ENCODE measurements at regions not wholly inside any gene's neighbourhood (a gene's known extent, or its start where the extent isn't known, plus 50 kb on each side); places are given as distances from the start of the nearest gene placed in this dataset.

DNA sequence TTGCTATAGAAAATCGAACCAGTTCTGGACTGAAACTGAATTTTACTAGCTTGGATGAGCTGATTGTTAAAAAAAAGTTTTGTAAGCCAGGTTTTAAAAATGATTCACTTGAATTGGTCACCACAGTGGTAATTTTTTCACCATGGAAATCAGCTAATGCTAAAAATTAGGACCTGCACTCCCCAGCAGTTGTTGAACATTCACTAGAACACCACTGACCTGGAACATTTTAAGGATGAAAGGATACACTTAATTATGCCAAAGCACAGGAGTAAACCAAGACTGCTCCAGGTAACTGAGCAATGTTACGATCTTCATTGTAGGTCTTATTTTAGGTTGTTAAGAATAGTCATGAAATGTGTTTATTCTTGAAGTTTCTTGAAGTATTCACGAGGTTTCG is 1342.6 kb upstream of the SPRY2 start:
- DNase-seq, result no peak

GRCh38 chr13:81682081-81682630 is 1341.2 kb upstream of the SPRY2 start:
- DNase-seq, result no peak

GRCh38 chr13:81677857-81678256 is 1336.9 kb upstream of the SPRY2 start:
- DNase-seq, result no peak

DNA sequence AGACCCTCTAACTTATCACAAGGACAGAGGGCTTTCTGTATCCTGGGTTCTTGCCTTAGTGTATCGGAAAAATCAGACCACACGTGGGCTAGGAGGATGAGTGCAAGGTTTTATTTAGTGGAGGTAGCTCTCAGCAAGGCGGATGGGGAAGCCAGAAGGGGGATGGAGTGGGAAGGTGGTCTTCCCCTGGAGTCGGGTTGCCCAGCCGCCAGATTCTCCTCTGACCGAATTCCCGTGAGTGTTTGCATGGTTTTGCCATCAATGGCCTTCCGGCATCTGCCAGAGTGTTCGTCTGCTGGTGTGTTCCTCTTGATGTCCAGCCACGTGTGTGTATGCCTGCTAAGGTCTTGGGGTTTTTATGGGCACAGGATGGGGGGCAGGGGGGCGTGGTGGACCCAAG is 1335.1 kb upstream of the SPRY2 start:
- no peak for DNase-seq

- no peak for DNase-seq
These were observed 1330.1 kb upstream of the SPRY2 start for GRCh38 chr13:81671064-81671463.

GRCh38 chr13:81670048-81670447 is 1329.1 kb upstream of the SPRY2 start:
- DNase-seq, result no peak

DNA sequence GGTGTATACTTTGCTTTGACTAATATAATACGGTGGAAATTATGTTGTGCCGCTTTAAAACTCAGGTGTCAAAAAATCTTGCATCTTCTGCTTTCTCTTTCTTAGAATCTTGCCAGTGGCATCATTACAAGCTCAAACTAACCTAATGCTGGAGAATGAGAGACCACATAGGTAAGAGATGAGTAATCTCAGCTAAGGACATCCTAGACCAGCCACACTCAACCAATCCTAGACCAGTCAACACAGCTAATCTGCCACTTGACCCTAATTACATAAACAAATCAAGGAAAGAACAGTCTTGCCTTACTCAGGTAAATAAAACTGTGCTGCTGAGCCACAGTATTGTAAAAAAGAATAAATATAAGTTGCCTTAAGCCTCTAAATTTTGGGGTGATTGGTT is 1323.9 kb upstream of the SPRY2 start:
- DNase-seq, result no peak

- DNase-seq, result no peak
These were observed 1319.1 kb upstream of the SPRY2 start for GRCh38 chr13:81659984-81660383.

GRCh38 chr13:81658598-81659370 is 1317.9 kb upstream of the SPRY2 start:
- DNase-seq, result no peak

GRCh38 chr13:81639984-81640582 is 1299.2 kb upstream of the SPRY2 start:
- DNase-seq, result peak in 1 of 51 donors; percentile 1

DNA sequence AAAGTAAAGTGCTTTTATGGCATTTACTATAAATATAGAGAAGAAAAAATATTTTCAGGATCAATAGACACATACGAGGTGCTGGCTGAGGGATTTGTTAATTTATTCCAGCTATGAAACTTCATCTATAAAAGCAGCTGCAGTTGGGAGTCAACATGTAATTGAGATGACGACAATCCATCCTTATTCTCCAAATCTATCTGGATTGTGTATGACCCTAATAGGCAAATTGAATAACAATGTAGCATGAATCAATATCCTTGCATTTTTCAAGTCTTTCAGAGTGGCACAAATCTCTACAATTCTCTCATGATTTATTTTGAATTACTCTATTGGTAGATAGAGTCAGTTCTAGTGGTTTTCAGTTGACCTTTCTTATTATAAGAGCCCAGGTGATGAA is 1296.5 kb upstream of the SPRY2 start:
- DNase-seq, result no peak

DNA sequence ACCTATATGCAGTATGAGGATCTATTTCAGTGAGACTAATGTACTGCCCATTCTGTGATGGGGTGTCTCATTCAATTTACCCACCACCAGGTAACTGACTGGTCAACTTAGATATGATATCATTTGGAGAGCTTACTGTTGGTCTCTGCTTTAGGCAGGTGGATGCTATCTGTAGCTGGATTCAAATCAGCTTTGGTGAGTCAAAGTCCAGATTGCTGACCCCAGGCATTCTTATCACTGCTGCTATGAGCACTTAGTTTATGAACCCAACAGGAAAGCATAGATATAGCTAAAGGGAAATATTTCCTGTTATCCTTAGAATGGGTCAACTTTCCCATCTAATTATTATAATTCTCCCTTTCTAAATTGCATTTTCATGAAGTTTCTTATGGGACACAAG is 1295.2 kb upstream of the SPRY2 start:
- no peak for DNase-seq

GRCh38 chr13:81615031-81615430 is 1274.1 kb upstream of the SPRY2 start:
- DNase-seq, result no peak

DNA sequence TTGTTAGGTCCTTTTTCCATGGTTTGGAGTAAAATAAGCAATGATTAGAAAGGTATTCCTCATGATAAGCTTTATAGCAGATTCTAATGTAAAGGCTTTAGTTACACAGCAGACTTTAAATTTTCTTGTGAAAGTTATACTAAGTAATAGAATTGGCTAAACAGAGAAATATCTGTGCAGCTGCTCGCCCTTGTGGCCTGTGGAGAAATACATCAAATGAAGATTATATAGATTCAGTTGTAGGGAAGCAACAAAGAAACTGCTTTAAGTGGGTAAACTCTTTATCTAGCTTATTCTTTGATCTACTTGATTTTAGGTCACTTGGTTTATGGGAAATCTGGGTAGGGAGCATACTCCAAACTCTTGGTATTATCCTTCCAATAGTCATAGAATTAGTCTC is 1269.7 kb upstream of the SPRY2 start:
- DNase-seq, result no peak

DNA sequence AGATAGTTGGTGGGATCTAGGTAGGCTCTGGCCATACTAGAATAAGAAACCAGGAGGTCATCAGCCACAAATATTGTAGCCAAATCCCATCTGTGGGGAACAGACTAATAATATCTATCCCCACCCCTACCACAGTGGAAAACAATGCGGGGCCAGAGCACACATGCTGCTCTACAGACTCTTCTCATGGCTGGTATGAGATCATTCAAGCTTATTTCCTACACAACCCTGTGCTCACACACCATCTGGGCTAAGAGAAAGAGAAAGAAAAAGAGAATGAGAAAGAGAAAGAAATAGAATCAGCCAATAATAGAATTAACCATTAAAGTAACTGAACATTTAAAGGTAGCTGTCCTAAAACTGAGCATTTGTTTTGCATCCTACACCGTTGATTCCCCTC is 1268.4 kb upstream of the SPRY2 start:
- no peak for DNase-seq

DNA sequence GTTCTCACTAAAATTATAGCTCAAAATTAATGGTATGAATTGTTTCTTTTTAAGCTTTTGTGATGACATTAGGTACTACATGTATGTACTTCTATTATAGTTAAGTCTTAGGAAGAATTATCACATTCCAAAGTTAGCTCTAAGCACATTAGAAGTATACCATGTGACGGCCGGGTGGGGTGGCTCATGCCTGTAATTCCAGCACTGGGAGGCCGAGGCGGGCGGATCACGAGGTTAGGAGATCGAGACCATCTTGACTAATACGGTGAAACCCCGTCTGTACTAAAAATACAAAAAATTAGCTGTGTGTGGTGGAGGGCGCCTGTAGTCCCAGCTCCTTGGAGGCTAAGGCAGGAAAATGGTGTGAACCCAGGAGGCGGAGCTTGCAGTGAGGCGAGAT is 1265.1 kb upstream of the SPRY2 start:
- DNase-seq, result no peak

DNA sequence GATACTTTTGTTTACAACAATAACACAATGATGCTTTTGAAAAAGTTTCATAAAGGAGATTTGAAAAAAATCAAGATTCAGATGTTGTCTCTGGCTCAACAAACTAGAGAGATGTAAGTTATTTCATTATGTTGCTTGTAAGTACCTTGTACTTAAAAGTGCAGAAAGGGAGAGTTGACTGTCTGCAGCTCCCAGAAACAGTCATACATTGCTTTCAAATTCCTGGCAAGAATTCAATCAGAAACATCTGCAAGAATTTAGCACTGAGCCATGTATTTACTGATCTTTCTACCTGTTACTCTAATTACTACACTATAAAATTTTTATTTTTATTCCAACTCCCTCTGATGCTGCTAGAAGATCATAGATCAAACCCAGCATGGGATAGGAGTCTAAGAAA is 1261.3 kb upstream of the SPRY2 start:
- DNase-seq, result no peak

DNA sequence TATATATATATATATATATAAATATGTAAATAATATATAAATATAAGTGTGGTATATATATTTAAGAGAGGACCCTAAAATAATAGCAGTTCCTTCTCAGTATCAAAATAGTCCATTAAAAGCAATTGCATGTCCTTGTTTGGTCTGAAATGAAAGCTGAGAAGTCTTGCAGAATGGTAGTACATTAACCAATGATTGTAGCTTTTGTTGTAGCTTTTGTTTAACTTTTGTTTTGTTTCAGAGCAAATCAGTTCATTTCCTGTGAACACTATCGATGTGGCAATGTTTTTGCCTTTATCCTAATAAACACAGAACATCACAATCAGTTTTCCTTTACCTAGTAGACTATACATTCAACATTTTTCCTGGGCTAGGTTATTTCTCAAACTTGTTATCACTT is 1256.2 kb upstream of the SPRY2 start:
- DNase-seq, result no peak

GRCh38 chr13:81596224-81596753 is 1255.4 kb upstream of the SPRY2 start:
- no peak for DNase-seq

DNA sequence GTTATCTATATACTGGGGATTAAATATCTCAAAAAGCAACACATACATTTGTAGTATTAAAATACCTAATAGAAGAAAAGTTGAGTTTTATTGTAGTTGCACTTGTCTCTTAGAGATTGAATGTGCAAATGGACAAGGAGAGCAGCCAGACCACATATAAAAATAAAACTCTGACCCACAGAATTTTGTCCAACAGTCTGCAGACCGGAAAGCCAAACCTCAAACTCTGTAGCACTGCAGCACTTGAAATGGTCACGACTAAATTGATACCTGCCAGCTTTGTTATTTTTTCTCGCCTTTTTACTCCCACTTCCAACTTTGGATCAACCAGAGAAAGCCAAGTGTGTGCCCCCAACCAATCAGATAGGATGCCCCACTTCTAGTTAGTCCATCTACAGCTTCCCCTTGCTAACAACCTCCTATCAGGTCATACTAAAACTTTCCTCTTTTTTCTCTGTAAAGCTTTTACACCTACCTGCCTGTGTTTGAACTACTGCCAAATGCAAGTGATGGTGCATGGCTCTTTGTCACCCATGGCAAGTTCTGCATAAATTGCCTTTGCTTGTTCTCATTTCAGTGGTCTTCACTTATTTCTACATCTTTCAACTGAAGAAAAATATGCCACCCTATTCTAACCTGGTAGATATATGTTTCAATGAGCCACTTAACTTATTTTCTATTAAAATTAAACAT is 1250.7 kb upstream of the SPRY2 start:
- DNase-seq, result no peak

- no peak for DNase-seq
These were observed 1241.5 kb upstream of the SPRY2 start for GRCh38 chr13:81582381-81582780.

DNA sequence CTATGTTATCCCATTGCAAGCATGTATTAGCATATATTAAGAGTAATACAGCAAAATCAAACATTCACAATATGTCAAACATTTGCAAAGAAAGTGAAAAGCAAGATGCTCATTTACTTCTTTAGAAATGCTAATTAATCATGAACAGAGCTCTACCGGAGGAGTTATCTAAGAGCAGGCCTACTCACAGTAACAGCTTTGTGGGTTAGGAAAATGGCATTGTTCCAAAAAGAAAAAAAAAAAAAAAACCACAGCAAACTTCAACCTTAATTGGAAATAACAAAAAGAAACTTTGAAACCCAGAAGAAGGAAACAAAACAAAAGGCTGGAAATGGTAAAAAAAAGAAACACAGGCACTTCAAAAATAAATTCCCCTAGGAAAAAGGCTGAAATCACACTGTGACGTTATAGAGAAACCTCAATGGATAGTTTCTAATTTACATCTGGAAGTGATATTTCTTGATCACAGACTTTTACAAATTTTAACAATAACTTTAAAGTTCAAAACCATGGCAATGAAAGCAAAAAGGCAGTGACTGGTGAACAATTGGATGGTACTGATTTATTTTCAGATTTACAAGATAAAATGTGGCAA is 1236.8 kb upstream of the SPRY2 start:
- no peak for DNase-seq
